Left ventricle myocardium inferior (tissue), 1 donor: ENCODE measurements at regions not wholly inside any gene's neighbourhood (a gene's known extent, or its start where the extent isn't known, plus 50 kb on each side); places are given as distances from the start of the nearest gene placed in this dataset.

ENCODE experiments used
- DNase-seq: peaks from one replicate; pipeline ENCODE4 v3.0.0-alpha.2; 2020
- H3K27ac ChIP-seq: fragments of 200-600 bp; replicated peaks from 2 replicates; pipeline ENCODE4 v1.8.0; 2021
- H3K27me3 ChIP-seq: fragments of 200-600 bp; 2 replicates; pipeline ENCODE4 v1.8.0; 2021; ENCODE audit warnings: low read depth
- H3K36me3 ChIP-seq: fragments of 200-600 bp; 2 replicates; pipeline ENCODE4 v1.8.0; 2021
- H3K4me1 ChIP-seq: fragments of 200-600 bp; 2 replicates; pipeline ENCODE4 v1.8.0; 2021
- H3K4me3 ChIP-seq: fragments of 200-600 bp; 2 replicates; pipeline ENCODE4 v1.8.0; 2021; ENCODE audit warnings: mild to moderate bottlenecking, moderate library complexity
- H3K9me3 ChIP-seq: fragments of 200-600 bp; replicated peaks from 2 replicates; pipeline ENCODE4 v1.8.0; 2021
- intact Hi-C: fragments of 100-400 bp; cut with micrococcal nuclease; formaldehyde crosslinking; loops from one replicate; pipeline ENCODE4 v1.11.0; 2022
- TF ChIP-seq, protein P1 (sequence below): fragments of 200-600 bp; IDR thresholded peaks from 2 replicates; pipeline ENCODE4 v1.8.0; 2021; ENCODE audit warnings: antibody characterized with exemption, mild to moderate bottlenecking, borderline replicate concordance
- donor health status: DM: no; HTN: yes; CAD: no; lungs with severe emphysema.

DNA sequence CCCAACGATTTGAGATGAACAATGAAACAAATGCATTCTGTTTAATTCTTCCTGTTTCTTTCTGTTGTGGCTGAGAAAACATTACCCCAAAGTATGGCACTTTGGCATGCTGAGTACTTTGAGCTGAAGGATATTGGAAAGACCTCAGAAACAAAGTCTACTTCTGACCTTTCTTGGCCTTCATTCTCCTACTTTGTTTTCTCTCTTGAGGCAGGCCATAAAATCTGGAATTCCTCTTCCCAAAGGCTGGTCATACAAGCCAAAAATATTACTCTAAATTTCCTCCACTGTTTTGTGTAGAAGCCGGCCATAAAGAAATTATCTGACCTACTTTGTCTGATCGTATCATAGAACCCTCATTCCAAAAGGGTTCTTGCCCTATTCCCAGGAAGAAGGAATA, 1048.2 kb downstream of the TECRL start:
- peaks cover 2% of the 10 kb centered on the region for H3K9me3 ChIP-seq
- intact Hi-C loops, result no loop called here

DNA sequence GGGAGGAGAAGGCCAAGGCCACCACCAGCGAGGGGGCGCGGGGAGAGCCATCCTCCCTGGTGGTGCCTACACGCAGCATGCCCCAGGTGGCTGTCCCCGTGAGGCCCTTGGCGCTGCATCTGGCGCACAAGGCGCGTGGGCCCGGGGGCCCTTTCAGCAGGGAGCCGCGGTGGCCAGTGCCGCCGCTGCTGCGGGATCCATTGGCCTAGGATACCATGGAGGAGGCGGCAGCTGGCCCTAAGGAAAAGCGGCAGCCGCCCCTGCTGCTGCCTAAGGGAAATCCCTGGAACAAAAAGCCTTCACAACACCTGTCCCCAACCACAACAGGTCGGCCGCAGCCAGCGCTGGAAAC, 1059.6 kb downstream of the TECRL start:
- H3K4me1 ChIP-seq, result no peaks in the 10 kb centered on the region
- no peak overlapping the region for H3K4me3 ChIP-seq
- H3K27ac ChIP-seq, result no peak overlapping the region
- no peaks in the 10 kb centered on the region for H3K36me3 ChIP-seq
- H3K9me3 ChIP-seq, result peaks cover 54% of the 10 kb centered on the region
- intact Hi-C loops, result no loop called here
- DNase-seq, result no peak
- no peaks in the 10 kb centered on the region for H3K27me3 ChIP-seq
- TF ChIP-seq, protein P1, sequence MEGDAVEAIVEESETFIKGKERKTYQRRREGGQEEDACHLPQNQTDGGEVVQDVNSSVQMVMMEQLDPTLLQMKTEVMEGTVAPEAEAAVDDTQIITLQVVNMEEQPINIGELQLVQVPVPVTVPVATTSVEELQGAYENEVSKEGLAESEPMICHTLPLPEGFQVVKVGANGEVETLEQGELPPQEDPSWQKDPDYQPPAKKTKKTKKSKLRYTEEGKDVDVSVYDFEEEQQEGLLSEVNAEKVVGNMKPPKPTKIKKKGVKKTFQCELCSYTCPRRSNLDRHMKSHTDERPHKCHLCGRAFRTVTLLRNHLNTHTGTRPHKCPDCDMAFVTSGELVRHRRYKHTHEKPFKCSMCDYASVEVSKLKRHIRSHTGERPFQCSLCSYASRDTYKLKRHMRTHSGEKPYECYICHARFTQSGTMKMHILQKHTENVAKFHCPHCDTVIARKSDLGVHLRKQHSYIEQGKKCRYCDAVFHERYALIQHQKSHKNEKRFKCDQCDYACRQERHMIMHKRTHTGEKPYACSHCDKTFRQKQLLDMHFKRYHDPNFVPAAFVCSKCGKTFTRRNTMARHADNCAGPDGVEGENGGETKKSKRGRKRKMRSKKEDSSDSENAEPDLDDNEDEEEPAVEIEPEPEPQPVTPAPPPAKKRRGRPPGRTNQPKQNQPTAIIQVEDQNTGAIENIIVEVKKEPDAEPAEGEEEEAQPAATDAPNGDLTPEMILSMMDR, result no peak

More for the DNA sequence above, 1048.2 kb downstream of the TECRL start:
- H3K27me3 ChIP-seq, result no peaks in the 10 kb centered on the region
- no peak overlapping the region for H3K27ac ChIP-seq
- H3K4me1 ChIP-seq, result no peaks in the 10 kb centered on the region
- TF ChIP-seq, protein P1, result no peak
- no peak overlapping the region for H3K4me3 ChIP-seq
- DNase-seq, result no peak
- no peaks in the 10 kb centered on the region for H3K36me3 ChIP-seq

DNA sequence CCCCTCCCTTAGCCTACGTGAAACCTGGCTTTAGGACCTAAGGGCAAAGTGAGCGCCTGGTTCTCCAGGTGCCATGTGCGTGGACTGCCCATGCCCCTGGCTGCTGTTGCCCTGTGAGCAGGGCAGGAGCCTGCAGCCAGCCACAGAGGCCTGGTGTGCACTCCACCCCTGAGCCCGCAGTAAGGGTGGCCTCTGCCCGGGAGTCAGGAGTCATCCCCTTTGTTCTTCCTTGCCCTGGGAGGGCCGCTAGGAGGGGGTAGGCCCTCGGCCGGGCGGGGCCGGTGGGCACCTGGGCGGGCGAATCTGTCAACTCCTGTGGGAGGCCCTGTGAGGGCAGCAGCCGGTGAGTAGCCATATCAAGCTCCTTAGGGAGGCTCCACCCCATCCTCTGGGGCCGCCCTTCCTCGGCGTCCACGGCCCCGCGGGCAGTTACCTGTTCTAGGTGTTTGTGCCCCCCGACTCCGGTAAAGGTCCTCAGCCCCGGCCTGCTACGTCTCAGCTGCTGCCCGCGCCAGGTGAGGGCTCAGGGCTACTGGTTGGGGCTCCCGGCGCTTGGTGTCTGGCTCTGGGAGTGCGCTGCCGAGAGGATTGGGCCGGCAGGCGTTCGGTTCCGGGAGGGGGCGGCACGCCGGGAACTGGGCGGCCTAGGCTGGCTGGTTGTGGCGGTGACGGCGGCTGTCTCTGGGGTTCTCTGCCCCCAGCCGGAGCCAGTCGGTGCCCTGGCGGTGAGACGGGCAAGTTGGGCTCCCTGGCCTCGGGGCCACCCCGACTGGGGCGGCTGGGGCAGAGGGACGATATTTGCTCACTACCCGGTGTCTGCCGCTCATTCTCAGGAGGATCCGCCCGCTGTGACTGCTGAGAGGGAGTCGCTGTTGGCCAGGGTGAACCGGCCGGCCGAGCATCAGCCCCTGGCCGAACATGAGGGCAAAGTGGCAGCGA, 1060.2 kb downstream of the TECRL start:
- H3K4me1 ChIP-seq, result no peaks in the 10 kb centered on the region
- H3K9me3 ChIP-seq, result peaks cover 60% of the 10 kb centered on the region
- no peak overlapping the region for H3K4me3 ChIP-seq
- no peak for DNase-seq
- H3K27ac ChIP-seq, result no peak overlapping the region
- intact Hi-C loops, result no loop called here
- TF ChIP-seq, protein P1, result no peak
- no peaks in the 10 kb centered on the region for H3K27me3 ChIP-seq
- no peaks in the 10 kb centered on the region for H3K36me3 ChIP-seq

DNA sequence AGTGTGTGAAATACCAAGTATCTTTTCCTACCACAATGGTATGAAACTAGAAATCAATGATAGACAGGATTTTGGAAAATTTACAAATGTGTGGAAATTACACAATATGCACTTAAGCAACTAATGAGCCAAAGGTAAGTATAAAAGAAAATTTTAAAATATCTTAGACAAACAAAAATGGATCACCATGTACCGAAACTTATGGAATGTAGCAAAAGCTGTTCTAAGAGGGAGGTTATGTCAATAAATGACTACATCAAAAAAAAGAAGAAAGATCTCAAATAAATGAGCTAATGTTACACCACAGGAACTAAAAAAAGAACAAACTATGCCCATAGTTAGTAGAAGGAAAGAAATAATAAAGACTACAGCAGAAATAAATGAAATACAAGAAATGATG, 1084.1 kb downstream of the TECRL start:
- intact Hi-C loops, result no loop called here
- Histone ChIP-seq H3K27me3 (no peaks in the 10 kb centered on the region), H3K9me3 (peaks cover 34% of the 10 kb centered on the region), H3K36me3 (no peaks in the 10 kb centered on the region), H3K4me1 (no peaks in the 10 kb centered on the region), H3K27ac (no peak overlapping the region), H3K4me3 (no peak overlapping the region)
- no peak for DNase-seq
- TF ChIP-seq, protein P1, result no peak

DNA sequence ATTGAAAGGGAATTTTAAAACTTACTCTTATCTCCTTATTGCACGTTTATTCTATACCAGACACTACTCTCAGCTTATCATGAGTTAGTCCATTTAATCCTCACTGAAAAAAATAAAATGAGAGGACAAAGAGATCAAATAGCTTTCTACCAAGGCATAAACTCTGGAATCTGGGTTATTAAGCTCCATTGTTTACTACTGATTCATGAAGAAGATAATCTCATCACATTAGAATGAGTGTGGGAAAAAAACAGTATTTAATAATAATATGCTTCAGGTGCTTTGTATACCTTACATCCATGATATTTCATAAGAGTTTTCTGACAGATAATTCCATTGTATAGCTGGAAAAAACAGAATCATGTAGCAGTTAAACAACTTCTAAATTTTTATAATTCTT, 1092.6 kb downstream of the TECRL start:
- intact Hi-C loops, result no loop called here
- TF ChIP-seq, protein P1, result no peak
- no peak overlapping the region for H3K27ac ChIP-seq
- no peaks in the 10 kb centered on the region for H3K27me3 ChIP-seq
- no peaks in the 10 kb centered on the region for H3K4me1 ChIP-seq
- no peak overlapping the region for H3K4me3 ChIP-seq
- no peak for DNase-seq
- H3K9me3 ChIP-seq, result no peaks in the 10 kb centered on the region
- H3K36me3 ChIP-seq, result no peaks in the 10 kb centered on the region
